HepG2 (cell line): ENCODE measurements at regions not wholly inside any gene's neighbourhood (a gene's known extent, or its start where the extent isn't known, plus 50 kb on each side); places are given as distances from the start of the nearest gene placed in this dataset.

Source experiments
- ATAC-seq: fragments of 200-7000 bp; cut with Tn5 transposase; 3 replicates; pipeline ENCODE4 v1.9.1; 2020; ENCODE audit warnings: mild to moderate bottlenecking, moderate library complexity
- BruUV-seq: library from RNA; stranded (reverse); fragments of 400-500 nt; replicated peaks from 2 replicates; lab custom pipeline; 2021; lab: Mats Ljungman, UMichigan
- CTCF ChIA-PET: fragments of 300-600 bp; formaldehyde crosslinking; extraction: SDS; loops from one replicate; lab custom pipeline; 2021; ENCODE audit warnings: low total read pairs, inconsistent platforms, low intra/inter-chr PET ratio; lab: Yijun Ruan, JAX
- POLR2A ChIA-PET: fragments of 350-600 bp; sonication (Branson Sonifier 250); formaldehyde crosslinking; loops from one replicate; lab custom pipeline; 2020; ENCODE audit warnings: antibody characterized with exemption, inconsistent platforms; lab: Yijun Ruan, JAX
- DNase-seq: peaks from one replicate; pipeline ENCODE4 v3.0.0-alpha.2; 2015; ENCODE audit warnings: low spot score
- FAIRE-seq: peaks from 3 replicates; lab custom pipeline; 2011; peaks lifted over from hg19 to GRCh38; lab: Jason Lieb, UNC
- H2AFZ ChIP-seq: one replicate; pipeline ENCODE4 v1.6.1; 2011; ENCODE audit warnings: low read length, inconsistent platforms
- H3K27ac ChIP-seq: fragments of 300-600 bp; 3 replicates; pipeline ENCODE4 v1.8.0; 2011; ENCODE audit warnings: mixed run types, mild to moderate bottlenecking, mixed read lengths, low read length, inconsistent platforms; ENCODE audit not compliant: insufficient read depth; ENCODE audit errors: extremely low read length
- H3K27me3 ChIP-seq, 2 experiments: fragments of 200-600 bp in 1 of 2; 2 replicates in 1 of 2; 3 replicates in 1 of 2; pipeline versions ENCODE4 v1.6.0 to v1.8.0; 2011; ENCODE audit warnings: low read length in 2 of 2, mild to moderate bottlenecking in 2 of 2, moderate library complexity in 2 of 2, inconsistent platforms in 1 of 2; ENCODE audit not compliant: insufficient read depth in 2 of 2, control insufficient read depth in 1 of 2
- H3K36me3 ChIP-seq, 2 experiments: fragments of 200-600 bp in 1 of 2; replicated peaks in 1 of 2; 2 replicates in 1 of 2; 3 replicates in 1 of 2; pipeline versions ENCODE4 v1.5.1 to v1.8.0; 2011; ENCODE audit warnings: low read length in 2 of 2, inconsistent platforms in 1 of 2; ENCODE audit not compliant: insufficient read depth in 2 of 2, control insufficient read depth in 1 of 2
- H3K4me1 ChIP-seq: 2 replicates; pipeline ENCODE4 v1.5.1; 2012; ENCODE audit warnings: low read length, inconsistent platforms; ENCODE audit not compliant: insufficient read depth
- H3K4me2 ChIP-seq: 2 replicates; pipeline ENCODE4 v1.6.0; 2011; ENCODE audit warnings: low read depth, low read length, inconsistent platforms
- H3K4me3 ChIP-seq, 3 experiments: fragments of 200-600 bp in 1 of 3; sonication (generic), shearing (Covaris generic) in 1 of 3; replicated peaks in 1 of 3; 2 replicates each; pipeline ENCODE4 v1.5.1; 2011 to 2016; ENCODE audit warnings: low read length in 3 of 3, inconsistent platforms in 2 of 3, low read depth in 2 of 3, mild to moderate bottlenecking in 2 of 3, control low read depth in 1 of 3, mixed read lengths in 1 of 3; ENCODE audit not compliant: insufficient read depth in 1 of 3
- H3K79me2 ChIP-seq: one replicate; pipeline ENCODE4 v1.6.1; 2011; ENCODE audit warnings: low read length, inconsistent platforms; ENCODE audit not compliant: insufficient read depth
- H3K9ac ChIP-seq: 2 replicates; pipeline ENCODE4 v1.6.0; 2011; ENCODE audit warnings: mild to moderate bottlenecking, low read depth, low read length, inconsistent platforms; ENCODE audit not compliant: insufficient read depth
- H3K9me3 ChIP-seq: 2 replicates; pipeline ENCODE4 v1.5.1; 2012; ENCODE audit warnings: mild to moderate bottlenecking, low read length
- H4K20me1 ChIP-seq: 2 replicates; pipeline ENCODE4 v1.6.0; 2011; ENCODE audit warnings: inconsistent platforms, mild to moderate bottlenecking, low read length, moderate library complexity; ENCODE audit not compliant: insufficient read depth
- AKAP8 ChIP-seq: sonication (generic); formaldehyde crosslinking; IDR thresholded peaks from 2 replicates; pipeline ENCODE4 v1.5.1; 2020; ENCODE audit warnings: mild to moderate bottlenecking, missing genetic modification reagents
- GMEB1 ChIP-seq: sonication (generic); formaldehyde crosslinking; IDR thresholded peaks from 2 replicates; pipeline ENCODE4 v1.5.1; 2020; ENCODE audit warnings: missing genetic modification reagents, mild to moderate bottlenecking, borderline replicate concordance
- HHEX ChIP-seq: IDR thresholded peaks from 2 replicates; pipeline ENCODE4 v1.6.1; 2016; ENCODE audit warnings: control low read depth
- ISX ChIP-seq: sonication (generic); formaldehyde crosslinking; conservative IDR thresholded peaks from 2 replicates; pipeline ENCODE4 v1.5.0; 2020; ENCODE audit warnings: missing genetic modification reagents
- MTF2 ChIP-seq: sonication (generic); formaldehyde crosslinking; IDR thresholded peaks from 2 replicates; pipeline ENCODE4 v1.5.0; 2020; ENCODE audit warnings: missing genetic modification reagents, borderline replicate concordance
- PBX2 ChIP-seq: IDR thresholded peaks from 2 replicates; pipeline ENCODE4 v1.6.1; 2016; ENCODE audit warnings: control low read depth
- SNAPC2 ChIP-seq: sonication (generic); formaldehyde crosslinking; IDR thresholded peaks from 2 replicates; pipeline ENCODE4 v1.8.1; 2022; ENCODE audit warnings: mild to moderate bottlenecking, missing genetic modification reagents
- ZBTB10 ChIP-seq: sonication (generic); formaldehyde crosslinking; IDR thresholded peaks from 2 replicates; pipeline ENCODE4 v1.4.0; 2020; ENCODE audit warnings: missing genetic modification reagents, borderline replicate concordance
- WGBS: methylation state at CpG from one replicate; pipeline ENCODE4 v1.1.6; 2017; ENCODE audit warnings: low lambda C conversion rate; 5-methylcytosine and 5-hydroxymethylcytosine counted together
- in situ Hi-C: cut with HindIII; loops from 2 replicates; pipeline ENCODE4 v1.10.0; 2017; ENCODE audit warnings: low pct_unique_long_range_greater_than_20kb; ENCODE audit not compliant: extremely low pct_ligation_motif_present
- intact Hi-C: fragments of 100-400 bp; cut with micrococcal nuclease; formaldehyde crosslinking; loops from one replicate; pipeline ENCODE4 v1.10.0; 2022; ENCODE audit not compliant: unreplicated experiment

GRCh38 chr6:15930207-15930606, 198.7 kb upstream of the MYLIP start (continued):
- TF ChIP-seq ZBTB10 (CRISPR knock-in tag) (no peak), MTF2 (CRISPR knock-in tag) (no peak), SNAPC2 (CRISPR knock-in tag) (no peak), GMEB1 (CRISPR knock-in tag) (no peak), HHEX (CRISPR knock-in tag) (no peak)

- H3K9me3 ChIP-seq: no peaks in the 10 kb centered on the region
- H3K9ac ChIP-seq: no peak overlapping the region
- ChIA-PET CTCF (no interaction called here), POLR2A (no interaction called here)
- no peak overlapping the region for H3K4me3 ChIP-seq
- no peak overlapping the region for H3K27ac ChIP-seq
- no peak overlapping the region for H2AFZ ChIP-seq
- WGBS: 3% methylated on average over 1 of the region's 1 CpG
- TF ChIP-seq ISX (CRISPR knock-in tag) (no peak), PBX2 (CRISPR knock-in tag) (no peak), AKAP8 (no peak)
- no peak for DNase-seq
- H3K4me2 ChIP-seq: no peak overlapping the region
- BruUV-seq: no TSS peak
- ATAC-seq: no peak
- peaks cover 0 to 3% of the 10 kb centered on the region in 2 experiments; a peak in 2 of 5 replicates for H3K27me3 ChIP-seq
- H4K20me1 ChIP-seq: no peaks in the 10 kb centered on the region
- H3K36me3 ChIP-seq: no peaks in the 10 kb centered on the region
- FAIRE-seq: no peak
- in situ Hi-C loops: no loop called here
- no peaks in the 10 kb centered on the region for H3K79me2 ChIP-seq
- intact Hi-C loops: no loop called here
- no peaks in the 10 kb centered on the region for H3K4me1 ChIP-seq
Observed at GRCh38 chr6:15929685-15930084, 199.2 kb upstream of the MYLIP start.
